GM12865 (cell line): ENCODE measurements at regions not wholly inside any gene's neighbourhood (a gene's known extent, or its start where the extent isn't known, plus 50 kb on each side); places are given as distances from the start of the nearest gene placed in this dataset.

Source experiments
- DNase-seq: peaks from one replicate; pipeline ENCODE4 v3.0.0; 2010; ENCODE audit warnings: low read depth
- H3K4me3 ChIP-seq: 2 replicates; pipeline ENCODE4 v1.5.1; 2011; ENCODE audit warnings: mild to moderate bottlenecking, low read depth, low read length, control low read depth
- CTCF ChIP-seq: IDR thresholded peaks from 2 replicates; pipeline ENCODE4 v1.5.1; 2011; ENCODE audit warnings: low read length, control low read depth, low read depth, inconsistent platforms; ENCODE audit not compliant: insufficient read depth; ENCODE audit errors: missing control alignments

GRCh38 chr9:78724896-78725295 lies 428.0 kb downstream of the PSAT1 start:
- H3K4me3 ChIP-seq, result no peak overlapping the region
- DNase-seq, result no peak
- no peak for TF ChIP-seq CTCF

GRCh38 chr9:78725503-78725902 lies 428.6 kb downstream of the PSAT1 start:
- DNase-seq, result peak; percentile 3
- TF ChIP-seq CTCF, result no peak
- H3K4me3 ChIP-seq, result no peak overlapping the region

- no peak for DNase-seq
- TF ChIP-seq CTCF, result no peak
- no peak overlapping the region for H3K4me3 ChIP-seq
These were observed 448.4 kb downstream of the PSAT1 start for GRCh38 chr9:78745331-78745730.

- DNase-seq, result no peak
- no peak overlapping the region for H3K4me3 ChIP-seq
- no peak for TF ChIP-seq CTCF
These were observed 449.1 kb downstream of the PSAT1 start for GRCh38 chr9:78746010-78746409.

- no peak for TF ChIP-seq CTCF
- no peak for DNase-seq
- no peak overlapping the region for H3K4me3 ChIP-seq
These were observed 456.1 kb downstream of the PSAT1 start for GRCh38 chr9:78753039-78753438.

GRCh38 chr9:78756813-78757510 lies 460.0 kb downstream of the PSAT1 start:
- no peak overlapping the region for H3K4me3 ChIP-seq
- TF ChIP-seq CTCF, result no peak
- peak; percentile 16 for DNase-seq

GRCh38 chr9:78763424-78763823 lies 466.5 kb downstream of the PSAT1 start:
- no peak for DNase-seq
- no peak overlapping the region for H3K4me3 ChIP-seq
- TF ChIP-seq CTCF, result no peak
